Brain microvascular endothelial cell (primary cell): ENCODE measurements at regions not wholly inside any gene's neighbourhood (a gene's known extent, or its start where the extent isn't known, plus 50 kb on each side); places are given as distances from the start of the nearest gene placed in this dataset.

Experiments used
- DNase-seq: peaks from one replicate; pipeline ENCODE4 v3.0.0-alpha.2; 2020
- H3K27ac ChIP-seq: fragments of 250-450 bp; sonication (Bioruptor Pico); 2 replicates; pipeline ENCODE4 v1.5.1; 2020; ENCODE audit warnings: mild to moderate bottlenecking, moderate library complexity
- H3K27me3 ChIP-seq: fragments of 250-450 bp; sonication (Bioruptor Pico); replicated peaks from 2 replicates; pipeline ENCODE4 v1.5.1; 2020; ENCODE audit warnings: mild to moderate bottlenecking
- H3K36me3 ChIP-seq: fragments of 250-450 bp; sonication (Bioruptor Pico); replicated peaks from 2 replicates; pipeline ENCODE4 v1.5.1; 2020; ENCODE audit warnings: mild to moderate bottlenecking
- H3K4me3 ChIP-seq: 2 replicates; pipeline ENCODE4 v1.5.1; 2011; ENCODE audit warnings: low read depth, mild to moderate bottlenecking, control low read depth, low read length, moderate library complexity
- in situ Hi-C: cut with HindIII; loops from 2 replicates; pipeline ENCODE4 v1.10.0; 2017; ENCODE audit warnings: low sequenced_read_pairs, low pct_ligation_motif_present
- TF ChIP-seq, protein P1 (sequence below): IDR thresholded peaks from 2 replicates; pipeline ENCODE4 v1.5.1; 2011; ENCODE audit warnings: low read depth, mild to moderate bottlenecking, moderate library complexity, low read length, control low read depth, inconsistent platforms; ENCODE audit errors: missing control alignments

GRCh38 chr13:72194523-72194922 is 327.5 kb upstream of the DACH1 start:
- H3K27me3 ChIP-seq = no peaks in the 10 kb centered on the region
- H3K4me3 ChIP-seq = no peak overlapping the region
- H3K36me3 ChIP-seq = no peaks in the 10 kb centered on the region
- no peak for DNase-seq
- TF ChIP-seq, protein P1, sequence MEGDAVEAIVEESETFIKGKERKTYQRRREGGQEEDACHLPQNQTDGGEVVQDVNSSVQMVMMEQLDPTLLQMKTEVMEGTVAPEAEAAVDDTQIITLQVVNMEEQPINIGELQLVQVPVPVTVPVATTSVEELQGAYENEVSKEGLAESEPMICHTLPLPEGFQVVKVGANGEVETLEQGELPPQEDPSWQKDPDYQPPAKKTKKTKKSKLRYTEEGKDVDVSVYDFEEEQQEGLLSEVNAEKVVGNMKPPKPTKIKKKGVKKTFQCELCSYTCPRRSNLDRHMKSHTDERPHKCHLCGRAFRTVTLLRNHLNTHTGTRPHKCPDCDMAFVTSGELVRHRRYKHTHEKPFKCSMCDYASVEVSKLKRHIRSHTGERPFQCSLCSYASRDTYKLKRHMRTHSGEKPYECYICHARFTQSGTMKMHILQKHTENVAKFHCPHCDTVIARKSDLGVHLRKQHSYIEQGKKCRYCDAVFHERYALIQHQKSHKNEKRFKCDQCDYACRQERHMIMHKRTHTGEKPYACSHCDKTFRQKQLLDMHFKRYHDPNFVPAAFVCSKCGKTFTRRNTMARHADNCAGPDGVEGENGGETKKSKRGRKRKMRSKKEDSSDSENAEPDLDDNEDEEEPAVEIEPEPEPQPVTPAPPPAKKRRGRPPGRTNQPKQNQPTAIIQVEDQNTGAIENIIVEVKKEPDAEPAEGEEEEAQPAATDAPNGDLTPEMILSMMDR = no peak
- in situ Hi-C loops = no loop called here
- no peak overlapping the region for H3K27ac ChIP-seq

DNA sequence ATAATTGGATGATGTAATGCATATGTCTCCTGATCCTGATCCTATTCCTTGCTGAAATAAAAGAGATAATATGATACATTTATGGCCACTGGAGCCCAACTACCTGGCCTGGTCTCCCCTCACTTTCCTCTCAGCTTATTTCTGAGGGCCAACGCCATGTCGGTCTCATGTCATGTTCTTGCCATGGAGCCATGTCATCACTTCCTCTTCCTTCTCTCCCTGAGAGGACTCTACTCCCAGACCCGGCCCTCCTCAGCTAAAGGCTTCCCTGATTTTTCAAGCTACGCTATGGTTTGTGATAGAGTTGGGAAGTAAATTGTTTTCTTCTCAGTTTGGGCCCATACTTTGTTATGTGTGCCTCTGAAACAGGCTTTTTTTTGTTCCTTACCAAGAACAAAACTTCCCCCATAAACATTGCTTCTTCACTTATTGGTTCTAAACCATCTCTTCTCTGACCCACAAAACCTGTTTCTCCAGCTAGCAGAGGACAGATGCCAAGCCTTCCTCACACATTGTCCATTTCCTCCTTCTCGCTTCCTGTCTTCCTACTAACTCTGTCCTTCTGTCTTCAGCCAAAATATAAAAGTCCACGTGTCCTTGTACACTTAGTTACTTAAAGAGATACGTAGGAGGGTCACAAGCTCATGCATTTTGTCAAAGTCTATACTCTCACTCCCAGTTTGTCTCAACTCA is 319.9 kb upstream of the DACH1 start:
- no peak for DNase-seq
- Histone ChIP-seq H3K27ac (no peak overlapping the region), H3K36me3 (no peaks in the 10 kb centered on the region), H3K27me3 (no peaks in the 10 kb centered on the region), H3K4me3 (no peak overlapping the region)
- in situ Hi-C loops = no loop called here
- TF ChIP-seq, protein P1 = no peak

DNA sequence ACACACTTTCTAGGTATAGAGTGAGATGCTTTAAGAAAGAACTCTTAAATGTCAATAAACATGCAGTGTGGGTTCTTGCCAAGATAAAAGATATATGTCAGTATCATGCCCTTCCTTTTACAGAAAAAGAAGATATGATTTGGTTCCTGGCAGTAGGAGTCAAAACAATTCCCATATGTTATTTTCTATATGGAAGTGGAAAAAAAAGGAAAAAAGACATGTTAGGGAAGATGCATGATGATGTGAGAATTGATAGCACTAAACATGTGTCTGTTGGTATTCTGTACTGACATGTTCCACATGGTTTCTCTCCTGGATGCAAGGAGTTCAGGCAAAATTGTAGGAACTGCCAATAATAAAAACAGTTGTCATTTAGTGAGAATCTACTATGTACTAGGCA is 318.8 kb upstream of the DACH1 start:
- in situ Hi-C loops = no loop called here
- no peak overlapping the region for H3K27ac ChIP-seq
- TF ChIP-seq, protein P1 = no peak
- H3K4me3 ChIP-seq = no peak overlapping the region
- no peaks in the 10 kb centered on the region for H3K36me3 ChIP-seq
- no peaks in the 10 kb centered on the region for H3K27me3 ChIP-seq
- no peak for DNase-seq

- Histone ChIP-seq H3K27me3 (no peaks in the 10 kb centered on the region), H3K27ac (no peak overlapping the region), H3K4me3 (no peak overlapping the region), H3K36me3 (no peaks in the 10 kb centered on the region)
- TF ChIP-seq, protein P1 = no peak
- DNase-seq = no peak
- in situ Hi-C loops = no loop called here
Observed at GRCh38 chr13:72181661-72182060, 314.7 kb upstream of the DACH1 start.

GRCh38 chr13:72180253-72180952 is 313.4 kb upstream of the DACH1 start:
- Histone ChIP-seq H3K36me3 (no peaks in the 10 kb centered on the region), H3K27ac (no peak overlapping the region), H3K4me3 (no peak overlapping the region), H3K27me3 (no peaks in the 10 kb centered on the region)
- TF ChIP-seq, protein P1 = no peak
- DNase-seq = peak; percentile 58
- in situ Hi-C loops = no loop called here
